ENCODE measurements at regions not wholly inside any gene's neighbourhood (a gene's known extent, or its start where the extent isn't known, plus 50 kb on each side); places are given as distances from the start of the nearest gene placed in this dataset.
"Not testable (repeated sequence)": the region's sequence is repeated elsewhere in the genome, so short reads cannot be mapped to it uniquely, and the experiment has no call there.

DNA sequence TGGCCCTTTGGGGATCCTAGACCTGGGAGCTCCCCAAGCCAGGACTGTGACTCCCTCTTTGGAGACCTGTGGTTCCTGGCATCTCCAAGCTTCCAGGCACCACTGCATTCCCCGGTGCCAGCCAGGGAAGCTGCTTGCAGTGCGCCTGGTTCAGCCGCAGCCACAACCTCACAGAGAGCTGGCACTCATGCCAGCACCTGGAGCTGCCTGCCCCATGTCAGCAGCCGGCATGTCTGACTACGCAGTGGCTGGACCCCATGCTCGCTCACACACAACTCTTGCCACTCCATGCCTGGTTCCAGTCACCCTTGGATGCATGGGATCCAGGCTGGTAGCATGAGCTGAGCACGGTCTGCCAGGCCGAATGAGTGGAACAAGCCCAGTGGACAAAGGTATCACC is 426.6 kb downstream of the LRRIQ3 start:
- no peak for DNase-seq (ENCODE audit: low read depth, low spot score)

DNA sequence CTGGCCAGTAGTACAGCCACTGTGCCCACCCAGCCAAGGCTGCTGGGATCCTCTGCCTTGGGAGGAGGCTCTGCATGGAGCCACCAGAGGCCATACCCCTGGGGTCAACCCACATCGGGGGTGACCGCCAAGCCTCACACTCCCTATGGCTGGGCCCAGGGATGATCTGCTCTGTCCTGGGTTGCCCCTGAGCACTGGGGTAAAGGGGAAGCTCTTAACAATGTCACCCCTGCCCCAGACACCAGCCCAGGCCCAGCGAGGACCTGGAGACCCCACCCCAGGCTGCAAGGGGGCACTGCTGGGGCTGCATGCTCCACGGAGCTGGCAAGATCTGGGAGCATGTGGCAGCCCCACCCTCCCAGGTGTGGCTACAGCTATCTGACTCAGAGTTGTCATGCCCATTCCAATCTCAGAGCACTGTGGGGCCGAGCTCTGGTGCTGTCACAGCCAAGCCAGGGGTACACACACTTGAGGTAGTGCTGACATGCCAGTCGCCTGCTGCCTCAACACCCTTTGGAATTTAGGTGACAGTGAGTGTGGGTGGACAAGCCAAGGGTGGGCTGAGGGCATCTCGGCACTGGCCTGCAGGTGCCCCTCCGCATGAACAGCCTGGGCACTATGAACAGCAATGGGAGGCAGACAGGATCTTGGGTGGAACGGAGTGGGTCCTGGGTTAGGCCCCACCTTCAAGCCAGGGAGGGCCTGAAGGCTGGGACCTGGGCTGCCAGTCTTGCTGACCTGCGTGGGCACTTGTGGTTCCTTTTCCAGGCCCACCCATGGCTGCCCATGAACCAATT is 427.7 kb downstream of the LRRIQ3 start:
- DNase-seq (ENCODE audit: low read depth, low spot score), result no peak

DNA sequence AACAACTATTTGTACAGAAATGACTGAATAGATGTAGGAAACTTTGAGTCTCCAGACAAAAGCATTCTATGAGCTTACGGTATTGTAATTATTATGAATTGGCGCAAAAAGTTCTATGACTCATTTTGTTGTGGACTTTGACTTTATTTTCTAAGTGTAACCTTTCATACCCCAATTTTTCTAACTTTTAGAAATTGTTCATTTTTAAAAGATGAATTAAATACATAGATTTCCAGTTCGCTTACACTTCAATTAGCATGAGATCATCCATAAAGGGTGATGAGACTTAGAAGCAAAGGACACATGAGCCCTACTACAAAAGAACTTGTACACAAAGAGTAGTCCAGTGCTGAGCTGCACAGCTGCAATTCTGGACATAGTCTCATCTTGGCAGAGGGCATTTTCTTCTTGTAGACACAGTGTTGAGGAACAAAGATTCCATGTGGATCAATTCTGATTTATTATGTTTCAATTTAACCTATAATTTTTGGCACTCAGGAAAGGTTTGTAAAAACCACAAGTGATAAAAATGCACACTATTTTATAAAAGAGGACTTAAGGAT is 431.1 kb downstream of the LRRIQ3 start:
- DNase-seq (ENCODE audit: low read depth, low spot score), result no peak

DNA sequence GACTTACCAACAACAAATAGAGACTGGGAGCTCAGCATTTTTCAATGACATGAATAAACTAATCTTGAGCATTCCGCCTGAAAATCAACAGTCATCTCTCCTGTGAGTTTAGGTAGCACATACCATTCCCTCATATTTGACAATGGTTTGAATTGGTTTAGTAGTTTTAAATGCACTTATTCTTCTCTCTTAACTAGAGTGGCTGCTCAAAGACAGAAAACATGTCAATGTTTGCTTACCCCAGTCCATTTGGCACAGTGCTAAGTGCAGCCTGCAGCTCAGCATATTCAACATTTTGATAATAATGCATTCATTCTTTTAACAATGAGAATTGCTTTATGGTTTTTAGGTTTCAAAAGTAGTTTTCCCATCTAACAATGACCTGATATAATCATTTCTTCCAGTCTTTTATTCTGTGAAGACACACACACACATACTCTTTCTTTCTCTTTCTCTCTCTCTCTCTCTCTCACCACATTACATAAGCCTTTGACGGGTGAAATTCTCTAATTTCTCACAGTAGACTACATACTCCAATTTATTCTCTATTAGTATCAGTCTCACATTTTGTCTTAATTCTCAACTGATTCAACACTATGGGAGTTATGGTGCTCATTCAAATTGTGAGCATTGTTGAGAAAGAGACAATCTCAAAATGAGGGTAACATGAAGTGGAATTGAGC is 432.3 kb downstream of the LRRIQ3 start:
- no peak for DNase-seq (ENCODE audit: low read depth, low spot score)

DNA sequence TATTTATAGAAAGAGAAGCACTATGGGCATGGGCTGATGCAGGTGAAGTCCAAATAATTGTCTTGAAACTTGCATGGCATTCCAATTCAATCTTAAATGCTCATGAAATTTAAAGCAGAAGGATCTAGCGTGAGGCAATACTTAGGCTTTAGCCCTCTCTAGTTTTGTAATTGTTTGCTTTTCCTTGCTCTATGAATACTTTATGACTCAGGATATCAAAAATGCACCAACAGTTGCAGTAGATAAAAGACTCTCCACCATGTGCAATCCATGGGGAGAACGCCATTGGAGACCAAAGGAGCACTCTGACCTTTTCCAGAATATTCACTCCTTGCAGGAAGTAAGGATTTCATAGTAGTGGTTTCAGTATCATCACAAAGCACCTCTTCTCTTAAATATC is 436.4 kb downstream of the LRRIQ3 start:
- DNase-seq (ENCODE audit: low read depth, low spot score), result no peak

DNA sequence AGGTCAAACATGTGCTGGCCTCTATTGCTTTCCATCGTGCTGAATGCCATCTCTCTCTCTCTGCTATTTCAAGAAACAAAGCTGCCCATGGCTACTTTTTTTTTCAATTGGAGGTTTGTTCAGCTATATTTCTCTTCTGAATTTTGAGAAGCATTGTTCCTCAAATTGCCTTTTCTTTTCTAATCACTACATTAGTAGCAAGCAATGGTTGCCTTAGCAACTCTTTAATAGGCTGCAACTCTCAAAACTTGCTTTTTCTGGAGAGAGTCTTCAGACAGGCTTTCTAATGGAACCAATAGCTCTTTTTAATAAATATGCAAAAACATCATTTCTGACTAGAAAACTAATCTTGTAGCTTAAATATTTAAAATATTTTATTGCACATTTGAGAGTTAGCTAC is 439.0 kb downstream of the LRRIQ3 start:
- no peak for DNase-seq (ENCODE audit: low read depth, low spot score)

- DNase-seq (ENCODE audit: low read depth, low spot score), result no peak
Measured at GRCh38 chr1:73756817-73757216, 441.2 kb downstream of the LRRIQ3 start.

- no peak for DNase-seq (ENCODE audit: low read depth, low spot score)
Measured at GRCh38 chr1:73755649-73756048, 442.3 kb downstream of the LRRIQ3 start.

DNA sequence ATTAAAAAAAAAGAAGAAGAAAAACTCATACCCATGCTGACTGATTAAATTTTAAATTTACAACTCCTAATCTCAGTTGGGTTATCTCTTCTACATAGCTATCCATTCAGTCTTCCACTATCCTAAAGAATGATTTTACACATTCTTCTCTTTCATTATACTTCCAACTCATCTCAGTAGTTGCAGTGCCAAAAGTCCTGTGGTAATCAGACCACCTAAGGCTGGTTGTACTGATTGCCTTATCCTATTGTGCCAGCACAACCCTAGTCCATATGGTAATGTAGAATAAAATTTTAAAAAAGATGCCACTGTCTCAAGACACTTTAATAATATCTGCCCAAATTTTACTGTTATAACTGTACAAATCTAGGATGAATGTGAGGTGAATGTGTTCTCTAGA is 448.0 kb downstream of the LRRIQ3 start:
- no peak for DNase-seq (ENCODE audit: low read depth, low spot score)

DNA sequence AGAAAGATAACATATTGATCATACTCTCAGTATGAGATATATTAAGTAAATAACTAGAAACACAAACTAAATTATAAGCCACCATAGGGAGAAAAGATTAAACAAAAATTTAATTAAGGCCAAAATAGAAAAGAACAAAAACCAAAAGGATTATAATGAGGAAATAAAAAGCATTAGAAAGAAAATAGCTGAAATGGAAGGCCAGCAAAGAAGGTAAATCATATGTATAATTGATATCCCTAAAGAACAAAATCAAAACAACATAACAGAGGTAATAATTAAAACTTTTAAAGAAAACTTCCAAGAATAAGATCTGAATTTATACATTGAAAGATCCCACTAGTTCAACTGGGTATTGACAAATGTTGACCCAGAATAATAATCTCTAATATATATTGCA is 453.0 kb downstream of the LRRIQ3 start:
- no peak for DNase-seq (ENCODE audit: low read depth, low spot score)

DNA sequence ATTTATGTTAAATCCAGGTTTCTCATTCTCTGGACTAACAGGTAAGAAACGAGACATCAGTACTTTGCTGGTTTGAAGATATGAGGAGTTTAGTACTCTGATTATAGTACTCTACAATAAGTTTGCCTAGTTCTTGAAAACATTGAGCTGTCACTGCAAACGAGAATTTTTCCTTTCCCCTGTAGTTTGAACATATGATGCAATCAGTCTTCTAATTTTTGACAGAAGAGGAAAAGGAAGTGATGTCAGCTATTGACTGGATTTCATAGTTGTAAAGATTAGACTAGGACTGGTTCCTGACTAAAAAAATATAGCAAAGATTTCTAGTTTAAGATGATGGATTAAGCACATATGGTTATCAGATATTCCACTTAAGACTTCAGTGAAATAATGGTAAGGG is 461.9 kb downstream of the LRRIQ3 start:
- no peak for DNase-seq (ENCODE audit: low read depth, low spot score)

GRCh38 chr1:73727036-73727435 is 470.9 kb downstream of the LRRIQ3 start:
- DNase-seq (ENCODE audit: low read depth, low spot score), result no peak

DNA sequence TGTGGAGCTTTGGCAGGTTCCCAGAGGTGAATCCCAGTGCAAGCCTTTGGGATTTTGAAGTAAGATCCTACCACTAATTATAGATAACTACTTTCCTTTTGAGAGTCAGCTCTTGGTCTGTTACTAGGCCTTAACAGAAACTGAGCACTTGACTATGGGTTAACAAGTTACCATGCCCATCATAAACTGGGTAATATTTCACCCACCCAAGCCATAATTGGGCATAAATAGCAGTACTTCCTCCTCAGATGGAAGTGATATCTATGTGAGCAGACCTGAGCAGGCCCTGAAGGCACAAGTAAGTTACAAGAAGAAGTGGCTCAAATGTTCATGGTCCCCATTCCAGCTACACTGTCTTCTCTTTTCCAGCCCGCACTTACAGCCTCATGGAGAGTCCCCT is 475.9 kb downstream of the LRRIQ3 start:
- DNase-seq (ENCODE audit: low read depth, low spot score), result no peak

- no peak for DNase-seq (ENCODE audit: low read depth, low spot score)
Measured at GRCh38 chr1:73717976-73718375, 480.0 kb downstream of the LRRIQ3 start.

GRCh38 chr1:73711089-73711488 is 486.9 kb downstream of the LRRIQ3 start:
- no peak for DNase-seq (ENCODE audit: low read depth, low spot score)

- DNase-seq (ENCODE audit: low read depth, low spot score), result no peak
Measured at GRCh38 chr1:73701826-73702225, 496.1 kb downstream of the LRRIQ3 start.

DNA sequence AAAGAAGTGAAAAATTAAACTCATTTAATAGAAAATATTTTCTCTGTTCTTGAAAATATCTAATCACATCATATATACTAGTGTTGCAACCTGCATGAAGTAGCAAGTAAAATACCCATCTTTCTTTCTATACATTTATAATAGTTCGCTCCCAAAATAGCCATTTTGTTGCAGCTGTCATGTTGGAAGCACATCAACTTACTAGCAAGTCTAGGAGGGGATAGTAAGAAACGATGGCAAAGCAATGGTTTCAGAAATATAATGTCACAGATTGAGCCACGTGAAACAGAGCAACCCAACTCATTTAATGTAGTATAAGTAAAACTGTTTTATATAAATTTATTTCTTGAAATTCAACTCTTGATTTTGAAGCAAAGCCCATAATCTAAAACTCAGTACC is 521.8 kb downstream of the LRRIQ3 start:
- no peak for DNase-seq (ENCODE audit: low read depth, low spot score)

DNA sequence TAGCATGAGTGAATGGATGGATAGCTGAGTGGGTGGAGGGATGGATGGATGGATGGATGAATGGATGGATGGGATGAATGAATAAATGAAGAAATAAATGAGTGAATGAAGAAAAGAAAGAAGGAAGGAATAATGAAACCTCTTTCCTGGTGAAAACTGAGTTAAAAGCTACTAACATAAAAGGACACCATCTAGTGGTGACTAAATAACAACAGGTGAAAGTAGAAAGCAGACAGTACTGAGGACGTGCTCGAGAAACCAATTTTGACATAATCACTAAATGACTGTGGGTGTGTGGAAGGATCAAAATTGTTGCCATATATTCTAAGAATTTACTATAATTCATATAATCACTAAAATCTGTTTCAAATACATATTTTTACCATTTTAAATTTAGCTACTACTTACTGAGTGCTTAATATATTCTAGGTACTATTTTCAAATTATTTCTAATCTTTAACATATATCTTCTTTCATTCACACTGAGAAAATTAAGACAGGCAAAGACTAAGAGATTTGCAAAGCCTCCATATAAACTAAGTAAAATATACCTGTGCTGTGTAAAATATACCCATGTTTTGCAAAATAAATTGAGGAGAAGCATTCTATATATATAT is 522.9 kb downstream of the LRRIQ3 start:
- no peak for DNase-seq (ENCODE audit: low read depth, low spot score)

DNA sequence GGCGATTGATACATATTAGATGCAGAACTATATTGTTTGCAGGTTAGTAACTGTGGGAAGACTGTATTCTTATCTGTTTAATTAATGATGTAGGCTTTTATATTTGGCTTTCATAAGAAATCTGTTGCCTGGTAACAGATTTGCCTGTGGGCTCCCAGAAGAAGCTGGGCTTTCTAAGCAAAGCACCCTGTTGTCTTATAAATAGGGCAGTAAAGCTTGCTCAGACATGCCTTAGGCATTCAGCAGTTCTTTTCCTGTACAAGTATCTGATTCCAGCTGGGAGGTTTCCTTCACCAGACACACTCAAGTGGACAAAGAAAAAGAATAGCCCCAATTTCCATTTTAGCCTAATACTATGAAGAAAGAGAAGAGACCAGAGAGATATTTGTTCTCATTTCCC is 524.0 kb downstream of the LRRIQ3 start:
- DNase-seq (ENCODE audit: low read depth, low spot score), result no peak

DNA sequence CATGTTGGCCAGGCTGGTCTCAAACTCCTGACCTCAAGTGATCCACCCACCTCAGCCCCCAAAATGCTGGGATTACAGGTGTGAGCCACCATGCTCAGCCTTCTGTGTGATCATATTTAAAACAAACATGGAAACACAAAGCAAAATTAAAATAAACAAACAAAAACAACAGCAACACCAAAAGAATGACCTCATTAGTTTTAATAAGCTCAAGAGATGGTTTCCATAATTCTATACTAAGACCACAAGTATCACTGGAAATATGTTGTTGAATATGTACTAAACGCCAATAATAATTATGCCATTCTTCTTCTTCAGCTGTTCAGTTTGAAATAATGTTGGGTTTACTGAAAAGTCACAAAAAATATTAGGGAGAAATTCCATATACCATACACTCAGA is 526.4 kb downstream of the LRRIQ3 start:
- no peak for DNase-seq (ENCODE audit: low read depth, low spot score)

- not testable (repeated sequence) for DNase-seq (ENCODE audit: low read depth, low spot score)
Measured at GRCh38 chr1:73667959-73668358, 530.0 kb downstream of the LRRIQ3 start.

- DNase-seq (ENCODE audit: low read depth, low spot score), result no peak
Measured at GRCh38 chr1:73662526-73662925, 535.5 kb downstream of the LRRIQ3 start.

- DNase-seq (ENCODE audit: low read depth, low spot score), result no peak
Measured at GRCh38 chr1:73659136-73659535, 538.8 kb downstream of the LRRIQ3 start.

All from iPS DF 19.7 (cell line).